T-cell (primary cell): ENCODE measurements at regions not wholly inside any gene's neighbourhood (a gene's known extent, or its start where the extent isn't known, plus 50 kb on each side); places are given as distances from the start of the nearest gene placed in this dataset.

Source experiments
- ATAC-seq, 4 experiments: fragments of 200-7000 bp in 3 of 4; fragments of 150-1000 bp in 1 of 4; cut with Tn5 transposase; replicated peaks in 1 of 4; 1 replicate in 3 of 4; 2 replicates in 1 of 4; pipeline ENCODE4 v1.10.0; 2021; ENCODE audit warnings: moderate library complexity in 3 of 4, mild to moderate bottlenecking in 2 of 4, moderate number of reproducible peaks in 1 of 4
- CTCF ChIA-PET, 2 donors: fragments of 300-600 bp; sonication (Branson Sonifier 250); formaldehyde crosslinking; loops; one replicate each; lab custom pipeline; 2022; ENCODE audit warnings: antibody characterized with exemption in 2 of 2; lab: Charles Lee
- POLR2A ChIA-PET, 2 donors: fragments of 300-600 bp; sonication (Branson Sonifier 250); formaldehyde crosslinking; loops; one replicate each; lab custom pipeline; 2022; ENCODE audit warnings: antibody characterized with exemption in 2 of 2; lab: Charles Lee
- DNase-seq, 35 experiments: peaks; one replicate each; pipeline versions ENCODE4 v3.0.0 to v3.0.0-alpha.2; 2013 to 2023
- H3K27ac ChIP-seq: one replicate; pipeline ENCODE4 v1.5.1; 2013; ENCODE audit warnings: low read length
- H3K27me3 ChIP-seq, 2 experiments: replicated peaks in 1 of 2; 1 replicate in 1 of 2; 2 replicates in 1 of 2; pipeline versions ENCODE4 v1.6.1 to v1.7.0; 2013; ENCODE audit warnings: low read length in 1 of 2, mixed read lengths in 1 of 2; ENCODE audit not compliant: control insufficient read depth in 2 of 2, insufficient read depth in 2 of 2; ENCODE audit errors: extremely low read depth in 1 of 2
- H3K36me3 ChIP-seq, 2 donors: 1 replicate in 1 of 2; 2 replicates in 1 of 2; pipeline versions ENCODE4 v1.6.1 to v1.7.0; 2013; ENCODE audit warnings: low read length in 1 of 2; ENCODE audit not compliant: control insufficient read depth in 2 of 2, insufficient read depth in 1 of 2; ENCODE audit errors: extremely low read depth in 1 of 2
- H3K4me1 ChIP-seq, 2 experiments: 1 replicate in 1 of 2; 2 replicates in 1 of 2; pipeline versions ENCODE4 v1.6.1 to v1.7.0; 2013; ENCODE audit warnings: low read length in 2 of 2, mixed read lengths in 1 of 2; ENCODE audit not compliant: insufficient read depth in 2 of 2, control insufficient read depth in 1 of 2; ENCODE audit errors: extremely low read depth in 1 of 2
- H3K4me3 ChIP-seq, 2 donors: 1 replicate in 1 of 2; 2 replicates in 1 of 2; pipeline versions ENCODE4 v1.5.1 to v1.7.0; 2013; ENCODE audit warnings: mild to moderate bottlenecking in 2 of 2, low read length in 1 of 2, moderate library complexity in 1 of 2; ENCODE audit not compliant: control insufficient read depth in 1 of 2; ENCODE audit errors: extremely low read depth in 1 of 2
- H3K9me3 ChIP-seq: 2 replicates; pipeline ENCODE4 v1.7.0; 2013
- H3K27ac Mint-ChIP-seq, 2 donors: one replicate each; pipeline ENCODE4 v1.8.0; 2020 to 2021; ENCODE audit warnings: mild to moderate bottlenecking in 2 of 2, mixed read lengths in 2 of 2
- H3K27me3 Mint-ChIP-seq, 2 donors: one replicate each; pipeline ENCODE4 v1.8.0; 2021 to 2022; ENCODE audit warnings: mixed read lengths in 2 of 2
- H3K36me3 Mint-ChIP-seq: one replicate; pipeline ENCODE4 v1.8.0; 2021; ENCODE audit warnings: mixed read lengths
- H3K4me1 Mint-ChIP-seq, 3 donors: one replicate each; pipeline ENCODE4 v1.8.0; 2020 to 2022; ENCODE audit warnings: mixed read lengths in 3 of 3, mild to moderate bottlenecking in 1 of 3
- H3K4me3 Mint-ChIP-seq, 3 donors: one replicate each; pipeline ENCODE4 v1.8.0; 2020 to 2022; ENCODE audit warnings: mild to moderate bottlenecking in 3 of 3, mixed read lengths in 3 of 3, moderate library complexity in 3 of 3
- H3K9me3 Mint-ChIP-seq, 3 donors: one replicate each; pipeline ENCODE4 v1.8.0; 2020 to 2022; ENCODE audit warnings: mixed read lengths in 3 of 3
- WGBS: methylation state at CpG from one replicate; pipeline ENCODE4 v1.1.5; 2013; ENCODE audit warnings: missing lambda C conversion rate; ENCODE audit not compliant: insufficient coverage; 5-methylcytosine and 5-hydroxymethylcytosine counted together

DNA sequence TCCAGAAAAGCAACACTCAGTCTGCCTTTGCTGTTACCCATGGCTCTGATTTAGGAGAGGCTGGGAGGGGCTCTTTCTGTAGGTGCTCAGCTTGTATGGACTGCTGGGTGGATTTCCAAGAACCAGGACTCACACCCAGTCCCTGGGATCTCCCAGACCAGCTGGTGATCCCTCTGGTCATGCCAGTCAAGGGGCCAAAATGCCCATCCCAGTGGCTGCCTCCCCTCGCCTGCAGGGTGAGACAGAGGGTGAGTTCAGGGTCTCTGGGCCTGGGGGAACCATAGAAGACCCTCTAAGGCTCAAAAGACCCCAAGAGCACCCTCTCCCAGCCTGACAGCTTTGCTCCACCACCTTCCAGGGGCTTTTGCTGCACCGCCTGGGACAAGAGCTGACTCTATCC is 78.6 kb upstream of the MYL2 start:
- WGBS, result 89% methylated on average over 1 of the region's 2 CpGs
- Histone ChIP-seq H3K36me3 (no peaks in the 10 kb centered on the region), H3K27ac (no peak overlapping the region), H3K4me3 (no peak overlapping the region), H3K27me3 (peaks cover 0 to 19% of the 10 kb centered on the region in 2 experiments), H3K4me1 (no peaks in the 10 kb centered on the region), H3K9me3 (no peaks in the 10 kb centered on the region)
- Mint-ChIP-seq H3K27ac (no peak overlapping the region), H3K9me3 (peaks cover 3 to 14% (median 5%) of the 10 kb centered on the region in 3 donors), H3K27me3 (peaks cover 12 to 23% of the 10 kb centered on the region in 2 donors), H3K4me1 (no peaks in the 10 kb centered on the region), H3K4me3 (no peak overlapping the region), H3K36me3 (no peaks in the 10 kb centered on the region)
- DNase-seq (no peak), ATAC-seq (no peak)
- ChIA-PET POLR2A (no interaction called here), CTCF (no interaction called here)

DNA sequence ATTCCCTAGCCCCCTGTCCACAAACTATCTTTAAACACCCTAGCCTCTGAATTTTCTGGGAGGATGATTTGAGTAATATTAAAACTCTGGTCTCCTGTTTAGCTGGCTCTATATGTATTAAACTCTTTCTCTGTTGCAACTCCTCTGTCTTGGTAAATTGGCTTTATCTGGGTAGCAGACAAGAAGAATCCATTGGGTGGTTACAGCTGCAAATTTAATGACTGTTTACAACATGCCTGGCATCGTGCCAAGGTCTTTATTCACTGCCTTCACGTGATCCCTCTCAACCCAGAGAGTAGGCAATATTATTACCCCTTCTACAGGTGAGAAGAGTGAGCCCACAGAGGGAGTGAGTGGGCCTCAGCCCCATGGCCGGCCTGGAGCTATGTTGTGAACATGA is 77.8 kb upstream of the MYL2 start:
- no peaks in the 10 kb centered on the region for H3K9me3 ChIP-seq
- POLR2A ChIA-PET, result no interaction called here
- H3K4me3 ChIP-seq, result no peak overlapping the region

DNA sequence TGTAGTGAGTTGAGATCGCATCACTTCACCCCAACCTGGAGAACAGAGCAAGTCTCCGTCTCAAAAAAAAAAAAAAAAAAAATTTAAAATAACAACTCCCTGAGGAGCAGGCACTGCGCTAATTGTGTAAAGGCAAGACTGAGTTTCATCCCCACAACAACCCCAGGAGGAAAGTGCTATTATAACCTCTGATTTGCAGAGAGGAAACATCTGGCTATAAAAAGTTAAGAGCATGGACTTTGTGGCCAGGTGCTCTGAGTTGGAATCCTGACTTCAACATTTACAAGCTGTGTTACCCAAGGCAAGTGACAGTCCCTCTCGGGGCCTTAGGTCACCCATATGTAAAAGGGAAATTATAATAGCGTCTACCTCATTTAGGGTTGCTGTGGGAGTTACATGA is 76.0 kb upstream of the MYL2 start:
- Histone ChIP-seq H3K36me3 (no peaks in the 10 kb centered on the region), H3K4me3 (no peak overlapping the region), H3K4me1 (no peaks in the 10 kb centered on the region), H3K9me3 (no peaks in the 10 kb centered on the region), H3K27ac (no peak overlapping the region), H3K27me3 (peaks cover 0 to 22% of the 10 kb centered on the region in 2 experiments)
- DNase-seq, result no peak
- peaks cover 3 to 14% (median 5%) of the 10 kb centered on the region in 3 donors for H3K9me3 Mint-ChIP-seq
- peaks cover 14 to 16% of the 10 kb centered on the region in 2 donors for H3K27me3 Mint-ChIP-seq
- ATAC-seq, result no peak
- CTCF ChIA-PET, result no interaction called here
- H3K27ac Mint-ChIP-seq, result no peak overlapping the region
- H3K4me1 Mint-ChIP-seq, result no peaks in the 10 kb centered on the region
- POLR2A ChIA-PET, result no interaction called here
- no peak overlapping the region for H3K4me3 Mint-ChIP-seq
- WGBS, result no CpG with 5 or more reads among the region's 5 CpGs
- H3K36me3 Mint-ChIP-seq, result no peaks in the 10 kb centered on the region

More for the DNA sequence above, 77.8 kb upstream of the MYL2 start:
- no peak overlapping the region for H3K27ac ChIP-seq
- no peaks in the 10 kb centered on the region for H3K36me3 ChIP-seq
- Mint-ChIP-seq H3K4me3 (no peak overlapping the region), H3K27ac (no peak overlapping the region), H3K4me1 (no peaks in the 10 kb centered on the region), H3K36me3 (no peaks in the 10 kb centered on the region), H3K9me3 (peaks cover 3 to 14% (median 5%) of the 10 kb centered on the region in 3 donors), H3K27me3 (peaks cover 12 to 17% of the 10 kb centered on the region in 2 donors)
- DNase-seq (no peak), ATAC-seq (no peak)
- CTCF ChIA-PET, result no interaction called here
- H3K4me1 ChIP-seq, result no peaks in the 10 kb centered on the region
- peaks cover 0 to 21% of the 10 kb centered on the region in 2 experiments for H3K27me3 ChIP-seq
- WGBS, result 100% methylated on average over 1 of the region's 3 CpGs

DNA sequence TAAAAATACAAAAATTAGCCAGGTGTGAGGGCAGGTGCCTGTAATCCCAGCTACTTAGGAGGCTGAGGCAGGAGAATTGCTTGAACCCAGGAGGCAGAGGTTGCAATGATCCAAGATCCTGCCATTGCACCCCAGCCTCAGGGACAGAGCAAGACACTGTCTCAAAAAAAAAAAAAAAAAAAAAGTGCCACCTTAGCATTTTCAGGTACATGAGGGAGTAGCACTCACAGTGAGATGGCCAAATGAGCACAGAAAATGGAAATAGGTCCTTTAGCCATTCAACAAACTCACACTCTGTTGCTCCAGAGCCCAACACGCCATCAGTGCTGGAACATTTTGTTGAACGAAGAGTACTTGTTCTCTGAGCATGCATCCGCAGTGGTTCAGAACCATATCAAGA is 75.2 kb upstream of the MYL2 start:
- H3K9me3 ChIP-seq, result no peaks in the 10 kb centered on the region
- H3K4me3 ChIP-seq, result no peak overlapping the region
- H3K4me3 Mint-ChIP-seq, result no peak overlapping the region
- peaks cover 0 to 19% of the 10 kb centered on the region in 2 experiments for H3K27me3 ChIP-seq
- ChIA-PET CTCF (no interaction called here), POLR2A (no interaction called here)
- H3K4me1 Mint-ChIP-seq, result no peaks in the 10 kb centered on the region
- H3K27ac ChIP-seq, result no peak overlapping the region
- no peak overlapping the region for H3K27ac Mint-ChIP-seq
- WGBS, result 90% methylated on average over 2 of the region's 3 CpGs
- peaks cover 3 to 14% (median 5%) of the 10 kb centered on the region in 3 donors for H3K9me3 Mint-ChIP-seq
- DNase-seq, result no peak
- no peaks in the 10 kb centered on the region for H3K36me3 Mint-ChIP-seq
- H3K36me3 ChIP-seq, result no peaks in the 10 kb centered on the region
- peaks cover 12 to 16% of the 10 kb centered on the region in 2 donors for H3K27me3 Mint-ChIP-seq
- ATAC-seq, result no peak
- H3K4me1 ChIP-seq, result no peaks in the 10 kb centered on the region

DNA sequence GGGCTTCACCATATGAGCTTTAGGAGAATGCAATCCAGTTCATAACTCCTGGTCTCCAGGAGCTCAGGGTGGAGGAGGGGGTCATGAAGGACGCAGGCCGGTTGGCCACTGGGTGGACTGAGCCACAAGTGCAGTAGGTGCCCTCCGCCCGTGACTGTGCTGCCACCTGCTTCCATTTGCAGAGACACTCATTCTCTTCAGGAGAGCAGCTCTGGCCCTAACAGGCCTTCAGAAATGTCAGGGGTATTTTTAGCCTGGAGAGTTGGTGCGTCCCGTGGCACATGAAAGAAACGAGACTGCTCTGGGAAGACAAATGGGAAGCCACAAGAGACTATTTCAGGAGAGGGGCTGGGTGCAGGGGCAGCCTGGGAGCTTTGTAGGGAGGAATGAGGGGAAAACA is 74.6 kb upstream of the MYL2 start:
- 87% methylated on average over 7 of the region's 7 CpGs for WGBS
- no peaks in the 10 kb centered on the region for H3K9me3 ChIP-seq
- H3K4me3 ChIP-seq, result no peak overlapping the region
- ATAC-seq (no peak), DNase-seq (no peak)
- ChIA-PET CTCF (no interaction called here), POLR2A (interaction anchor here in 1 of 2 donors (0.6 kb wide), 1 partner anchor 1750 kb away, joined by 3 read pairs; no protein-coding TSS in a partner anchor)
- Mint-ChIP-seq H3K27ac (no peak overlapping the region), H3K4me3 (no peak overlapping the region), H3K27me3 (peaks cover 17 to 22% of the 10 kb centered on the region in 2 donors), H3K9me3 (peaks cover 3 to 14% (median 5%) of the 10 kb centered on the region in 3 donors), H3K36me3 (no peaks in the 10 kb centered on the region), H3K4me1 (no peaks in the 10 kb centered on the region)
- peaks cover 0 to 19% of the 10 kb centered on the region in 2 experiments for H3K27me3 ChIP-seq
- no peaks in the 10 kb centered on the region for H3K4me1 ChIP-seq
- no peaks in the 10 kb centered on the region for H3K36me3 ChIP-seq
- H3K27ac ChIP-seq, result no peak overlapping the region

DNA sequence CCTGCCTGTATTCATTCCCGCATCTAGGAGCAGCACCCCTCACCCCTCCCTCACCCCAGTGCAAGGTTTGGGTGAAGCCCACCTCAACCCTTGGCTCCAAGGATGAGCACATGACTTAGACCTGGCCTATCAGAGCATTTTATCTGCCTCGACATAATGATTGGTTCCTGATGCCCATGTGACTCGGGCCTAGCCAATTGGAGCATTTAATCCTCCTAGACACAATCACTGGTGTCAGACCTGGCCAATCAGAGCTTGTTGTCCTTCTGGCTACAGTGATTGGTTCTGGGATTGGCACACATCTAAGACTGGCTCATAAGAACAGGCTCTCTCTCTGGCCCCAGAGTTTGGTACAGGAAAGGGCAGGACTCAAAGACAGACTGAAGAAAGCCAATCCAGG is 73.1 kb upstream of the MYL2 start:
- no peaks in the 10 kb centered on the region for H3K9me3 ChIP-seq
- H3K4me1 ChIP-seq, result no peaks in the 10 kb centered on the region
- no peak overlapping the region for H3K4me3 ChIP-seq
- ATAC-seq (no peak), DNase-seq (no peak)
- no peak overlapping the region for H3K4me3 Mint-ChIP-seq
- peaks cover 17 to 20% of the 10 kb centered on the region in 2 donors for H3K27me3 Mint-ChIP-seq
- CTCF ChIA-PET, result interaction anchor here in 1 of 2 donors (0.6 kb wide), 1 partner anchor 609 kb away, joined by 5 read pairs; no protein-coding TSS in a partner anchor
- peaks cover 3 to 10% (median 5%) of the 10 kb centered on the region in 3 donors for H3K9me3 Mint-ChIP-seq
- no peaks in the 10 kb centered on the region for H3K4me1 Mint-ChIP-seq
- 75% methylated on average over 2 of the region's 3 CpGs for WGBS
- H3K36me3 ChIP-seq, result no peaks in the 10 kb centered on the region
- POLR2A ChIA-PET, result no interaction called here
- H3K27ac ChIP-seq, result no peak overlapping the region
- no peaks in the 10 kb centered on the region for H3K36me3 Mint-ChIP-seq
- peaks cover 0 to 19% of the 10 kb centered on the region in 2 experiments for H3K27me3 ChIP-seq
- no peak overlapping the region for H3K27ac Mint-ChIP-seq
